ENCODE measurements at regions not wholly inside any gene's neighbourhood (a gene's known extent, or its start where the extent isn't known, plus 50 kb on each side); places are given as distances from the start of the nearest gene placed in this dataset.
"Not testable (repeated sequence)": the region's sequence is repeated elsewhere in the genome, so short reads cannot be mapped to it uniquely, and the experiment has no call there.

- no peak for DNase-seq (ENCODE audit: low spot score)
Measured at GRCh38 chr4:175033162-175033561, 115.0 kb downstream of the ADAM29 start.

- DNase-seq (ENCODE audit: low spot score), result no peak
Measured at GRCh38 chr4:175034007-175034406, 115.8 kb downstream of the ADAM29 start.

GRCh38 chr4:175034986-175035705 lies 117.0 kb downstream of the ADAM29 start:
- DNase-seq (ENCODE audit: low spot score), result no peak

DNA sequence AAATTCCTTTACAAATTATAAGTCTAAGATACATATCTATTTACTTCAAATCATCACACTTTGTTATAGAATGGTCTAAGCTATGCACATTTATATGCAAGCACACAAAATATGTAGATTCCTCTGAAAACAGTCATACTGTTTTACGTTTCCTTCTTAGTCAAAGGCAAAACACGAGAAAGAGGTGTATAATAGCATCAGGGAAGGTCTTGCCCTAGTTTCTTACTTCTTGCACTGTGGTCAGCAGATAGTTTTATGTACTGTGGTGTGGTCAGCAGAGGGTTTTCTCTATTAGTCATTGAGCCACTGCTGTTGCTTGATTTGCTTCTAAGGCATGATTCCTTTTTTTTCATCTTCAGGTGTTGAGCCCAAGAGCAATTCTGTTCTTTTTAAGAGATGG lies 117.7 kb downstream of the ADAM29 start:
- DNase-seq (ENCODE audit: low spot score), result no peak

GRCh38 chr4:175048111-175048784 lies 130.1 kb downstream of the ADAM29 start:
- DNase-seq (ENCODE audit: low spot score), result no peak

GRCh38 chr4:175048906-175049305 lies 130.7 kb downstream of the ADAM29 start:
- DNase-seq (ENCODE audit: low spot score), result no peak

DNA sequence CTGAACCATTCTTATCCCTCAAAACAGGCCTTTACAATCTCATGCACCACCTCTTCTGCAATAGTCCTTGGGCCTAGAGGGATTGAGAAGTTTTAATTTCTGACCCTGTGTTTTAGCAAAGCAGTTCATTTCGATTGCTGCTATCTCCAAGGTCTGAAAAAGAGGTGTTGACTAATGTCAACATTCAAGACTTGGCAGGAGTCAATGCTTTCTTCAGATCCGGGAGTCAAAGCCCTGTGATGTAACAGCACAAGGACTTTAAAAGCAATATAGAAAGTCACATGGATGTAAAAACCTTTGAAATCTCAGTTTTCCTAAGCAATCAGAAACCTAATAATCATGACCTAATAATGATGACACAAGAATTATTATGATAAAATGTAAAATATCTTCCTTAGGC lies 133.8 kb downstream of the ADAM29 start:
- no peak for DNase-seq (ENCODE audit: low spot score)

DNA sequence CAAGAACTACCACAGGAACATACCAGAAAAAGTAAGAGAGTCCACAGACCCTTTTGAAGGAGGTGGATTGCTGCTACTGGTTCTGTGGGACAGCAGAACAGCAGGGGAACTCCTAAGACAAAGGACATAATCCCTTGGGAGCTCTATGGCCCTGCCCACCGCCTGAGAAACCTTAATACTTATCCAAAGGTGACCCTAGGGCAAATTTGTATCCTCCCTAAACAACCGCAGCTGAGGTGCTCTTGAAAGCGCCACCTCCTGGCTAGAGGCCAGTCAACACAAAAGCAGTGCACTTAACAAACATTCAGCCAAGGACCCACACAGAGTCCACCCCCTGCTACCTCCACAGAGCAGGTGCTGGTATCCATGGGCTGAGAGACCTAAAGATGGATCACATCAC lies 136.8 kb downstream of the ADAM29 start:
- DNase-seq (ENCODE audit: low spot score), result no peak

DNA sequence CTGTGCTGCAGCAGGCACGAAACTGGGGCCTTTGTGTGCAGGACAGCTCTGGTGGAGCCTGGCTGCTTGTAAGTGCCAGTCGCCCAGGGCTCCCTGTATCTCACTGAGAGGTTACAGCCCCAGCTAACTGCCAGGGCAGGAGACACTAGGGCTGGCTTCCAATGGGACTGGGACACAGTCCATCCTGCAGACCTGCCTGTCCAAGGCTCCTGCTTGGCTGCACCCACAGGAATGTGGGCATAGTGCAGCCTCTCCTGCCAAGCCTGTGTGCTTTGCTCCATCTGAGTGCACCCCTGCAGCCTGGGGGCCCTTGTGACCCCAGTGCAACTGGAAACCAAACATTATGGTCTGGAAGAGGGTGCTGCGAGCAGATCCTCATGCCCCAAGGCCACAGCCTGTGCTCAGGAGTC lies 144.0 kb downstream of the ADAM29 start:
- no peak for DNase-seq (ENCODE audit: low spot score)

GRCh38 chr4:175065228-175065627 lies 147.1 kb downstream of the ADAM29 start:
- no peak for DNase-seq (ENCODE audit: low spot score)

GRCh38 chr4:175066923-175067627 lies 148.9 kb downstream of the ADAM29 start:
- DNase-seq (ENCODE audit: low spot score), result no peak

- DNase-seq (ENCODE audit: low spot score), result no peak
Measured at GRCh38 chr4:175068266-175068665, 150.1 kb downstream of the ADAM29 start.

DNA sequence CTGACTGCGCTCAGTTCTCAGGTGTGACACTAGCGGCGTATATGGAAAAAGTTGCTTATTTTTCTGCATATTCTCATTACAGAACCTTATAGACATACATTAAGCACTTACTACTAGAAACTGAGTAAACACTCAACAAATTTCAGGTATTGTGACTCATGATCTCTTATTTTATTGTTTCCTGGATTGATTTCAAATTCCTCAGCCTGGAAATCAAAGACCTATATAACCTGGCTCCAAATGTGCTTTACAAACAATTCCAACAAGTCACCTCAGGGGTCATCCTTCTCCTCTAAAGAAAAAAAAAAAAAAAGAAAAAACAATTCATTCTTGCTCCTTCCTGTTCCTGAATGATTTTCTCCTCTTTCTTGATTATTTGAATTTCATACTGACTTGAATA lies 152.3 kb downstream of the ADAM29 start:
- no peak for DNase-seq (ENCODE audit: low spot score)

GRCh38 chr4:175071123-175071522 lies 153.0 kb downstream of the ADAM29 start:
- no peak for DNase-seq (ENCODE audit: low spot score)

DNA sequence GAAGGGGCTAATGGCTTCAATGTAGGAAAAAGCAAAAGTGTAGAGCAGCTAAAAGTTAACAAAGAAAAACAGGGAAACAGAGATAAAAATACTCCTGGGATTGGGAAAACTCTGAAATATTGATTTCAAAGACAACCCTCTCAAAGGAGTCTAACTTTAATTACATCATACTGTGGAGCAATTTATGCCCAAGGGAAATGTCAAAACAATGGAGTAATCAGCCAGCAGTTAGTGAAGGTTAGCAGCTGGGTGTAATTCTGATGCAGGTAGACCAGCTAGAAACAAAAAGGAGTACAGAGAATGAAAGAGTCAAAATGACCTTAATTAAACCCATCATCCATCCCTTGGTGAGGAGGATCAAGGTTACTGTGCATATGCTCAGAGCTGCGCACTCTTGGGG lies 169.0 kb downstream of the ADAM29 start:
- DNase-seq (ENCODE audit: low spot score), result no peak

DNA sequence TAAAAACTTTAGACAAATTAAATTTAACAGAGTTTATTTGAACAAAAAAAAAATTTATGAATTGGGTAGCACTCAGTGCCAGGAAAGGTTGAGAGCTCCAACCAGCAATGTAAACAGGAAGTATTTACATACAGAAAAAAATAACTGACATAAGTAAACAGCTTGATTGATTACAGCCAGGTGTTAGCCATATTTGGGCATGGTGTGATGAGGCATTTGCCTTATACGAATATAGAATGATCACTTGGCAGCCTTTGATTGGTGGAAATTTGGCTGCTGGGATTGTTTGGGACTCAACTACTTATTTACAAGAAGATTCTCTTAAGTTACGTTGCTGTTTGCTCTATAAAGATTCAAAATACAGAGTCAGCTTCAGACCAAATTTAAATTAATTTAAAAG lies 172.0 kb downstream of the ADAM29 start:
- DNase-seq (ENCODE audit: low spot score), result no peak

GRCh38 chr4:175091649-175092048 lies 173.5 kb downstream of the ADAM29 start:
- DNase-seq (ENCODE audit: low spot score), result no peak

DNA sequence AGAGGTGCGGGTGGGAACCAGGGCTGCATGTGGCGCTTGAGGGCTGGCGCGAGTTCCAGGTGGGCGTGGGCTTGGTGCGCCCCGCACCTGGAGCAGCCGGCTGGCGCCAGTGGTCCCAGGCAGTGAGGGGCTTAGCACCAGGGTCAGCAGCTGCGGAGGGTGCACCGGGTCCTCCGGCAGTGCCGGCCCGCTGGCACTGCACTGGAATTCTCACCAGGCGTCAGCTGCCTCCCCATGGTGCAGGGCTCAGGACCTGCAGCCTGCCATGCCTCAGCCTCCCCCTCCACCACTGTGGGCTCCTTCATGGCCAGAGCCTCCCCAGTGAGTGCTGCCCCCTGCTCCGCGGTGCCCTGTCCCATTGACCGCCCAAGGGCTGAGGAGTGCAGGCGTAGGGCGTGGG lies 174.0 kb downstream of the ADAM29 start:
- DNase-seq (ENCODE audit: low spot score), result no peak

DNA sequence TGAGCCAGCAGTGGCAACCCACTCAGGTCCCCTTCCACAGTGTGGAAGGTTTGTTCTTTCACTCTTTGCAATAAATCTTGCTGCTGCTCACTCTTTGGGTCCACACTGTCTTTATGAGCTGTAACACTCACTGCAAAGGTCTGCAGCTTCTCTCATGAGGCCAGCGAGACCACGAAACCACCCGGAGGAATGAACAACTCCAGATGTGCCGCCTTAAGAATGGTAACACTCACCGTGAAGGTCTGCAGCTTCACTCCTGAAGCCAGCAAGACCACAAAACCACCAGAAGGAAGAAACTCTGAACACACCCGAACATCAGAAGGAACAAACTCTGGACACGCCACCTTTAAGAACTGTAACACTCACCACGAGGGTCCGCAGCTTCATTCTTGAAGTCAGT lies 174.9 kb downstream of the ADAM29 start:
- not testable (repeated sequence) for DNase-seq (ENCODE audit: low spot score)

- no peak for DNase-seq (ENCODE audit: low spot score)
Measured at GRCh38 chr4:175103403-175103802, 185.2 kb downstream of the ADAM29 start.

DNA sequence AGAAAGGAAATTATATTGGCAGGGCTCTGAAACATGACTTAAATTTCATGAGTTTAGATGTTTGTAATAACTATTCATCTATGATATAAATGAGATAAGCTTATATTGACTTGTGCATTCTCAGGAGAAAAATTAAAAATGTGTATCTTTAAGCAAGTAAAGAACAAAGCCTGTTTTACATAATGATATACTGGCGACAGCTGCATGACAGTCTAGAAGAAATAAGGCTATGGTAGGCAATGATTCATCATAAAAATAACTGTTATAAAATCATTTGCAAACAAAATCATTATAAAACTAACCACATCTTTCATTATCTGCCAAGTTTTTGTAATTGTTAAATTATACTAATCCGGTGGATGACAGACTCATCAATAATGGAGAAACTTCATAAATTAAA lies 188.1 kb downstream of the ADAM29 start:
- DNase-seq (ENCODE audit: low spot score), result no peak

- no peak for DNase-seq (ENCODE audit: low spot score)
Measured at GRCh38 chr4:175109933-175110332, 191.8 kb downstream of the ADAM29 start.

DNA sequence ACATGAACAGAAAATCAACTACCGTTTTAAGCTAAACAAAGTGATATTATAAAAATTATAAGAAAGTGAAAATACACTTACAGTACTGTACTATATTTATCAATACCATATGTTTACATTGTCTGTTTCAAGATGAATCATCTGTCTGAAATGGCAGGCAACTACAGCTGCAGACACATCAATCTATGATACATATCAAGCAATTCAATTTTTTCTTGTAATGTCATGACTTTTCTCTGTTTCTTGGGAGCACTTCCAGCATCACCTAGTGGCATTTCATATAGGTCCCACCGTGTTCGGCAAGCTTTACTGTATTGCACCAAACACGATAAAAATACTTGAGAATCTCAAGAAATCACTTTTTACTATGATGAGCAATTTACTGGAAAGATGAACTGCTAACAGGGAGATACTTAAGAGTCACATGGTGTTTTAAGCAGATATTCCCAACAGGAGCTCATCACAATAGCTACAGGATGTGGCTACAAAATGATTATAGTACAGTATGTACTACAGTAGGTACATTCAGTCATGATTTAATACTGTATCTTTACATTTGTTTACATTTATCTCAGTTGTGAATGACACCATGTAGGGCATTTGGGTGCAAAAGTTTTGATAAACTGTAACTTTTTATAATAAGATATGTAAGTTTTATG lies 207.4 kb downstream of the ADAM29 start:
- DNase-seq (ENCODE audit: low spot score), result no peak
